ENCODE measurements at regions not wholly inside any gene's neighbourhood (a gene's known extent, or its start where the extent isn't known, plus 50 kb on each side); places are given as distances from the start of the nearest gene placed in this dataset.

GRCh38 chr6:94548201-94548600, 1029.1 kb upstream of the MANEA start:
- TF ChIP-seq POLR2A (IDR thresholded peaks at IDR 0.05), result no peak
- TF ChIP-seq CTCF (IDR thresholded peaks at IDR 0.05), result no peak

Data from right lobe of liver (tissue), 4 donors.